NCI-H345 treated with DMSO at 0.1 percent for 48 hours (cell line): ENCODE measurements at regions not wholly inside any gene's neighbourhood (a gene's known extent, or its start where the extent isn't known, plus 50 kb on each side); places are given as distances from the start of the nearest gene placed in this dataset.
"Not testable (repeated sequence)": the region's sequence is repeated elsewhere in the genome, so short reads cannot be mapped to it uniquely, and the experiment has no call there.

Experiments
- DNase-seq: peaks from one replicate; lab custom pipeline; 2025; ENCODE audit not compliant: unreplicated experiment; lab: John Stamatoyannopoulos, UW

DNA sequence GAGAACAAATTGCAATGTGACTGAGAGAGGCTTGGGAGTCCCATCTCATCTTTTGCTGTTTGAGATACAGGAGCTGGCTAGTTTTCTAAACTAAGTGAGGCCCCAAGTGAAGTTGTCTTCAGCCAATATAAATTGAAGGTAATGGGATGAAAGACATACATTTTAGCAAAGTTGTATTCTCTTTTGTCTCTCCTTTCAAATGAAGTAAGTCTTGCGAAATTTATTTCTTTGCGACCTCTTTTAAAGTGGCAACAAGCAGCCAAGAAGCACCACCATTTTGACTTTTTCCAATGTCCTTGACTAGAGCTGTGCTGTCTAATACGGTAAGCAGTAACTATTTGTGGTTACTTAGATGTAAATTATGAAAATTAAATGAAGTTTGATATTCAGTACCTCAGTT, 385.7 kb downstream of the USP25 start:
- no peak for DNase-seq

DNA sequence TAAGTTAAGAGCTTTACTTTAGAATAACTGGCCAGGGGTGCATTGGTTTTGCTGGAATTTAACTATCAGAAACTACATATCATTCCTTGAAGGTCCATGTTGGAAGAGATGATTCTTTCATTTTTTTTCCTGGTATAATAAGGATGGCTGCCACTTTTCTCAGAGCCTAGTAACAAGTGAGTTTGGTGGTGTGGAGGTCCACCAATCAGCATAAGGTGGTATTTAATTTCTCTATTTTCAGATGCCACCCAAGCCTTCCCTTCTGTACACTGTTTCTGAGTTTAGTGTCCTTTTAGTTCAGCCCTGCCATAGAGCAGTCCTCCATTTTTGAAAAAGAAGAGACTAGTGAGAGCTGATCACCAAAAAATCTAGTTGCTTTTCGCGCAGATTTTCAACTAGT, 386.3 kb downstream of the USP25 start:
- DNase-seq, result no peak

DNA sequence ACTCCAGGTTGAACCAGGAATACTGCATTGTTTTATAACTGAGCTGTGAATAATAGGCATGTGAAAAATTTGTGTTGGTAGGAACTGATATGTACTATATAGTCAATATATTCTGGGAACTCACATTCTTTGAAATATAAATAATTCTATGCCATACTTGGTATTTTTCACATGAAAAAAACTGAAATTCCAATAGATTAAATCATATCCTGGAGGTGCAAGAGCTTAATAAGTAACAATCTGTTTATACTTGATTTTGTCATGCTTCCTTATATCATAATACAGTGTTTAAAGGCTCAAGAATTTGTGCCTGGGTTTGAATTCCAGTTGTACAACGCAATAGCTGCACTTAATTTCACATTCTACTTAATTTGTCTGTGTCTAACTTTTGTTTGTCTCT, 387.0 kb downstream of the USP25 start:
- no peak for DNase-seq

DNA sequence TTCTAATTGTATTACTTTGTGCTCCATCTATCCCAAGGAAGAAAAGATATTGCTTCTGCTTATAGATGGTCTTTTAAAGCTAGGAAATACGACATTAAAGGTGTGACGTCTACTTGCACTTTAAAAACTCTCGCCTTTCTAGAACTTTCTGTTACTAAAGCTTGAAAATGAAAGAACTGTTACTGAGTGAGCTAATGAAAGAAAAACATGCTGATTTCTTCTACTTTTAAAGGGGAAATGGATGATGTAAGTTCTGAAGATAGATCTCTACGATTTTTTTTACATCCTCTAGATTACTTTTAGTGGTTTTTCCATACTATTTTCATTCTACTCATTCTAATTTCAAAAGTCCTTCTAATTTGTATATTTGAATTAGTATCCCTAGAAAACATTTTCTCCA, 387.5 kb downstream of the USP25 start:
- DNase-seq, result no peak

DNA sequence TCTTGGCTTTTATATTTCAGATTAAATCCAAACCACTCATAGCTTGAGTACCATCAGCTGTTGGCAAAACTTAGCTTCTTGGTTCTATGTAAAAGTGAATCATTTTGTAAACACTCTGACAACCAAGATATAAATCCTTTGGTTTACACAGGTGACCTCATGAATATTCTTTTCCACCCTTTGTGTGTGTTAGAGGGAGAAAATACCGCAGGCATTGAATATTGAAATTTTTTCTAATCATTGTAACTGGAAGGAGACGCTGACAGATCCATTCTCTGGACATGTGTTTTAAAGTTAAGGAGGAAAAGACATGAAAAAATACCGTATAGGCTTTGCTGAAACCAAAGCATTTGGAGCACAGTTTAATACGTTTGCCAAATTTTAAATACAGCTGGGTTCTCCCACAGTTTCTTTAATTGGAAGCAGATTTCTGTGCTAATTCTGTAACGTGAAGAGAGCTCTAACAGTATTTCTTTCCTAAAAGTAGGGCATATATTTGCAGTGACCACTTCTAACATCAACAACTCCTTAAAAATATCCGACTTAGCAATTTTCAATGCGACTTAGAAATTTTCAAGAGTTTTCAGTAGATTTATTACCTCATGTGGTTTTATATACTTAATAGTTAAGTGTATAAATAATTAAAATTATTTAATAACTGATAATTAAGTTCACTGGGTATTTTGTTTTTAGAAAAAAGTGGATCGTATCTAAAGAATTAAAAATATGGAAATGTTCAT, 388.2 kb downstream of the USP25 start:
- no peak for DNase-seq

DNA sequence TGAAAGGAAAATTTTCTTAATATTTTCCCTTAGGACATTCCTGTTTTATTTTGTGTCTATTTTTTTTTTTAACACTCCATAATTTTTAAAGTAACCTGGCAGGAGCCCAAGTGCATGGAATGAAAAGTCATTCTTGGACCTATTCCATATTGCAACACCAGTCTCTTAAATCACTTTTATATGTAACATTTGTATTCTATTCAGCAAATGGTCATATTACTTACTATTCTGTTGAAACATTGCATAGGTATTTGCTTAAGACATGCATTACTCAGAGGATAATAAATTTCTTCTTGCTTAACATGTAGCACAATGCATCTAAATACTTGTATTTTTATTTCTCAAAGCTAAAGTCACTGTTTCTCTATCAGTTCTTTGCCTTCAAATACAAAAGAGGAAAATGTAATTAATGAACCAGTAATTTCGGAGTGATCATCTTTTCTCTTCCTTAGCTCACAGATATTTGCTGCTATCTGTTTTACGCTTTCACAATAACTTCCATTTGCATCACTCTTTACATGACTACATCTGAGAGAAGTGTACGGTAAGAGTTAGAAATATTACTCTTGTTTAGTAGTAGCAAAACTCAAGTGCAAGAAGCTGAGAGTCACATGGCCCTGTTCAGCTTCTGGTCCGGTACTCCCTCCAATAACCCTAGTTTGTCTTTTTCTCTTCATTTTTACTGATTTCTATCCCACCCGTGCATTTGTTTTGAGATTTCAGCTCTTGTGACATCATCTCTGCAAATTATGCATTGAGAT, 394.8 kb downstream of the USP25 start:
- no peak for DNase-seq

DNA sequence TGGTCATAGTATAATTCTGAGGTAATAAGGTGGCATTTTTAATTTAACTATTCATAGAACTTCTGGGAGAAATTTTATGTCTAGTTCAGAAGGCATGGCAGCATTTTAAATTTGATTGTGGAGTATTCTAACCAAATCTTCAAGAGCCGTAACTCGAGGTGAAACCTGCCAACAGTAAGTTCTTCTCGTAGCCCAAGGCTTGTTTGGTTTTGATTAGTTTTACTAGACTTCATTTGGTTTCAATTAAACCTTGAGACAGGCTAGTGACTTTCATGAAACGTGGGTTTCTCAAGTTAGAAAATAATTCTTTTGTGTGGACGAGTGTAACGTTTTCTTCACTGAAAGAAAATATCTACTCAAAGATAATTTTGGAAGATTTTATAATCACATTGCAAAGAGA, 395.5 kb downstream of the USP25 start:
- no peak for DNase-seq

DNA sequence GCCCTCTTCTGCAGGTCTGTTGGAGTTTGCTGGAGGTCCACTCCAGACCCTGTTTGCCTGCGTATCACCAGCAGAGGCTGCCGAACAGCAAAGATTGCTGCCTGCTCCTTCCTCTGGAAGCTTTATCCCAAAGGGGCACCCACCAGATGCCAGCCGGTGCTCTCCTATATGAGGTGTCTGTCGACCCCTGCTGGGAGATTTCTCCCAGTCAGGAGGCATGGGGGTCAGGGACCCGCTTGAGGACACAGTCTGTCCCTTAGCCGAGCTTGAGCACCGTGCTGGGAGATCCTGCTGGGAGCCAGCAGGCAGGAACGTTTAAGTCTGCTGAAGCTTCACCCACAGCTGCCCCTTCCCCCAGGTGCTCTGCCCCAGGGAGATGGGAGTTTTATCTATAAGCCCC, 402.7 kb downstream of the USP25 start:
- DNase-seq, result not testable (repeated sequence)

DNA sequence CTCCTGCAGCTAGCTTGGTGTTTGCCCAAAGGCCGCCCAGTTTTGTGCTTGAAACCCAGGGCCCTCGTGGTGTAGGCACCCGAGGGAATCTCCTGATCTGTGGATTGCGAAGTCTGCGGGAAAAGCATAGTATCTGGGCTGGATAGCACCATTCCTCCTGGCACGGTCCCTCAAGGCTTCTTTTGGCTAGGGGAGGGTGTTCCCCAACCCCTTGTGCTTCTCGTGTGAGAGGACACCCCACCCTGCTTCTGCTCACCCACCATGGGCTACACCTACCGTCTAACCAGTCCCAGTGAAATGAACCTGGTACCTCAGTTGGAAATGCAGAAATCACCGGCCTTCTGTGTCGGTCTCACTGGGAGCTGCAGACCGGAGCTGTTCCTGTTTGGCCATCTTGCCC, 403.5 kb downstream of the USP25 start:
- DNase-seq, result no peak

DNA sequence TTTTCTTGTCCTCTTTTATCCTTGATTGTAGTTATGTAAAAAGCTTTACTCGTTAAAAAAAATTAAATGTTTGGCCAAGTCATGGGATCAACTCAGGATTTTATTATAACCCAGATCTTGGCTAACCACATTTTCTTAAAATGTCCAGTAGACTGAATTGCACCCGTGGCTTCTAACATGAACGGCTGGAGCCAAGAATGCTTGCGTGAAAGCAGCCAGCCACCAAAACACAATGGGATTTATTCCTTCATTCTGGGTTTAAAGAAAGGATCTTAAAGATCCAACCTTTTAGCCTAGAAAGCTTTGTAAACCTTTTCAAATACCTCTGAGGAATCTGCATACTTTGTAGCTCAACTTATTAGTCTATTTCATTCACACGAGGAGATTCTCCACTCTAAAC, 404.4 kb downstream of the USP25 start:
- DNase-seq, result no peak

DNA sequence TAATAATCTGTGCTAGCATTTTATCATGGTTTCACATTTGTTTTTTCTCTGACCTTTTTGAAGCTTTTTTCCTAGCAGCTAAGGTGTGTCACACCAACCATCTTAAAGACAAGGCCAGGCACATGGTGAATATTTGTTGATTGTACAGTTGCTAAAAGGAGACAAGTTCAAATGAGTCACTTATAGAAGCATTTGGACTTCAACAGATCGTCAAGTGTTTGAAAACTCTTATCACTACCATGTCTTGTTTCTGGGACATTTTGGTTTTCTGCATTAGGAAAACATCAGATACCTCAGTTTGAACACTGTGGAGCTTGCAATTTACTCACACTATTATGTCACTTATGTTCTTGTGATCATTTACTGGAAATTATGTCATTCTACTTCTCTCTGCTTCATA, 407.3 kb downstream of the USP25 start:
- DNase-seq, result no peak

DNA sequence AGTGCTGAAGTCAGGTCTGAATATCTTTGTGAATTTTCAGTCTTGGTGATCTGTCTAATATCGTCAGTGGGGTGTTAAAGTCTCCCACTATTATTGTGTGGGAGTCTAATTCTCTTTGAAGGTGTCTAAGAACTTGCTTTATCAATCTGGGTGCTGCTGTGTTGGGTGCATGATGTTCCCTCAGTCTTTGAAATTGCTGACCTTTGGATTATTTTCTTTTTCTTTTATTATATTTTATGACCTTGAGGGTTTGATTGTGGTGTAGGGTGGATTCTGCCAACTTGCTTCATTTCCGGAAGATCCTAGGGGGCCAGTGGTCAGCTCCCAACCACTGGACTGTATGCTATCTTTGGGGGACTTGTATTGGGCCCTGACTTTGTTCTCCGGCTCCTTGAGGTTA, 415.3 kb downstream of the USP25 start:
- DNase-seq, result no peak

DNA sequence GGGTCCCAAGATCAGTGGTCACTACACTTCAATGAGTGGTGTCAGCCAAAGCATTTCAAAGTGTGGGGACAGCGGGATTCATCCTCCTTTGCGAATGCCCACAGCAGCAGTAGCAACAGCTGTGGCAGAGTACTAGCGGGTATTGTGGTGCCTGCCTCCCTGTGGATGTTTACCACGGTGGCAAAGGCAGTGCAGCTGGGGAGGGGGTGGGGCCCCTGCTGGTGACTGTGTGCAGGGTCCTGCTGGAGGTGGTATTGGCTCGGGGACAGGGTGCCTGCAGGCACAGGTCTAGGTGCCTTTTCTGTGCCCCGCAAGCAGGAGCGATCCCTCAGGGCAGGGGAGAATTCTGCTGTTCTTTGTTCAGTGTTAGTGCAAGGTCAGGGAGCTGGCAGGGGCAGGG, 415.7 kb downstream of the USP25 start:
- no peak for DNase-seq

DNA sequence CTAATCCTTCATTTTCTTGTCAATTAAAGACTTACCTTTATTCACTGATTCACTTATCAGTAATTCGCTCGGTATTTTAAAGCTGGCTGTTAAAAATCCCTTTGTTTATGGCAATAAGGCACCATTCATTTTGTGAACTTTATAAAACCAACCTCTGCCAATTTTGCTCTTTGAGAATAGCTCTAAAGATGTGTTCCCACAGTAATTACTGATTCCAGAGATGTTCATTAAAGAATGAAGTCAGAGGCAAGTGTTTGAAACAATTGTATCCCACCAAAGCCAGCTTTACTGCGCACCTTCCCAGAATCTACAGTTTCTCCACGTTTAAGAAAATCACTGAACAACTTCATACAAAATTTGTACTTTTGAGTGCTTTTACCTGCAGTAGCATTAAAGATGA, 424.5 kb downstream of the USP25 start:
- DNase-seq, result no peak

DNA sequence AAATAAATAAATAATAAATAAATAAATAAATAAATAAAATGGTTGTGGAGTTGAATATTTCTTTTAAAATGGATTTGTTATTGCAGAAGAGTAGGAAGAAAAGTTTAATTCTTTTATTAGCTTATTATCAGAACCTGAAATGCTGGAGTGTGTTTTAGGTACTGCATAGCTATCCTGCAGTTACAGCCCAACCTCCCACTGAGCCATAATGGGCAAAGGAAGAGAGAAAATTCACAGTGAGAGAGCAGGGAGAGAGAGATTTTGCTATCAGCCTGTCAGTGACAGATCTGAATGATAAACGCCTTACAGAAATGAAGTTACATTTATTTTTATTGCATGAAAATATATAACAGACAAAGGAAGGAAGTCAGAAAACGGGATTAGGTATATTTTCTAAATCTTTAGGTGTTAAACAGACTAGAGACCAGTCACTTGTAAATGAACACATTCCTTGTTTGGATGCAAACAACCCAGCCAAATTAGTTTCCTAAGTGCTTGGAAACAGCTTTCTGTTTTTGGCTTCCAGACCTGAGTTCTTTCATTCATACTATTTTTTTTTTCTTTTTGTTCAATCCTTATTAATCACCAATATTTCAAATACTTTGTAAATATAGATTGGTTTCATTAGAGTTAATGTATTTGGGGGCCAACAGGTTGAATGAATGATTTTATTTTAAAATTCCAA, 425.3 kb downstream of the USP25 start:
- no peak for DNase-seq

DNA sequence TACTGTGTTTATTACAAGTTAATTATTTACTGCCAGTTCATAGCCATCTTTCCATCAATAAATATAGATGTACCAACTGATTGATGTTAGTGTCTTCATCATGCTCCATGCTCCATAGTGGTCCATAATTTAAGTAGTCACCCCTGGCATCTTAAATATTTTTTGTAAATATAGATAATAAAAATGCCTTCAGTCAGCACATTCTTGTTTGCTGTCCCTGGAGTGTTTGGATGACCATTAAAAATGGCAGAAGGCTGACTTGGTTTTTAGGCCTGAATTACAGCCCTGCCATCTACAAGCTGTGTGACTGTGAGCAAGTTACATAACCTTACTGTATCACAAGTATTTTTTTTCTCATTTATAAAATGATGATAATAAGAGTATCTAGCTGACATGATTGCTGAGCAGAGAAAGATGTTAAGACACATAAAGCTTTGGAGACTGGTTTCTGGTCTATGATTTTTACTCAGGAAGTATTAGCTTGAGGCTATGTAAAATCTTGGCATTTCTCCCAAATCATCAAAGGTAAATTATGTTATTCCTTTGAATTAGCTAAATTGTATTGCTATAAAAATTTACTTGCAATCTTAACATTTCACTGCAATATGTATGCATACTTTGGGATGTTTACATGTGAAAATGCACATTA, 427.2 kb downstream of the USP25 start:
- DNase-seq, result no peak

DNA sequence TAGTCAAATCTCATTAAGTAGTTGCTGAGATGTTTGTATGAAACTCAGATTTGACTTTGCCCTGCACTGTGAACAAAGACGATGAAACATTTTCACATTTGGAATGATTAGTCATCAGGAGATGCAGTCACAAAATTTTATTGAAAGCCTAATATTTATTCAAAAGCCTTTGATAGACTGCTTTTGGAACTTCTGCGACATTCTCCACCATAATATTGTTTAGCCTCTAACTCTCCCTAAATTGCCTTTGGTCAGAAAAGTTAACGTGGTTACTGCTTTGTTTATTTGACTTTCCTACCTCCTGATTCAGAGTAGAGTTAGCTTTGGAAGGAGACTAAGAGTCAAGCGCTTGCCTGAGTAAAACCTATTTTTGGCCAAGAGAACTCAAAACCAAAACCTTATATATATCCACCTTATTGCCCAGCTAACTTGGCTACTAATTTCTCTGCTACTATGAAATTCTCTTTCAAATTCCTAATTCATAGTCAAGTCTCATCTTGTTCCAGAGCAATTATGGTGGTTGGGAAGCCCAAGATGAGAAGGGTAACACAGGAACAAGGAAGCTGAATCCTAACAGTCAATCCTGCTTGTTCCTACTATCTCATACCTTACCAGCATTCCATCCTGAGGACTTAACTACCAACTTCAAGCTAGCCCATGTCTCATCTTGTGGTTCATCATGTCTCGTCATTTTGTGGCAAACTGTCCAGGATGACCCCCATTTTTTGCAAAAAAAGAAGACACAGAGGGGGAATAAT, 429.6 kb downstream of the USP25 start:
- no peak for DNase-seq

DNA sequence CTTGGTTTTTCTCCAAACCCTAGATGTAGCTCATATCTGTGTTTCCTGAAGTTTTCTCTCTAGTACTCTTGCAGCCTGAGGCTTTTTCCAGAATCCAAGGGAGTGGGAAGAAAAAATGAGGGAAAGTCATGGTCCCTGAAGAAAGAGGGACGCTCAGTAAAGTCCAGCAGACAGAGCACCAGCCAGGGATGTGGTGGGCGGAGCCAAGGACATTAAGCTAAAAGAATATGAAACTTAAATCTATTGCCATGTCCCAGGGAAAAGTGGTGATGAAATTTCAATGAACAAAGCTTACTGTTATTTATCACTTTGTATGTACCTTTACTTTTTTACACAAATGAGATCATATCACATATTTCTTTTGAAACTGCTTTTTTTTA, 430.2 kb downstream of the USP25 start:
- no peak for DNase-seq

DNA sequence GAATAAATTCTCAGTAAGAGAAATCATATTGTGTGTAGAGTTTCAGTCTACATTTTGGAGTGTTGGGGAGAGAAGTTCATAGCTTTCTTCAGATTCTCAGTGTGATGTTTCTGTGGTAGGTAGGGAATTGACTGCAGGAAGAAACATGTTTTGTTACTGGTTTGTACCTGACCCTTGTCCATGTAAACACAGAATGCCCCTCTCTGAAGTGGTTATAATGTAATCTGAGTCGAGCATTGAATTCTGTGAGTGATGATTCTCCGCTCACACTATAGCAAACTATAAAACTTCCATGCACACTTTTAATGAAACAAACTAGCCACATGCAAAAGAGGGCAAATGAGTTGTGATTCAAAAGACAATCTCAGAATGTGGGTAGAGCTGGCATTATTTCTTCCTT, 433.2 kb downstream of the USP25 start:
- no peak for DNase-seq

DNA sequence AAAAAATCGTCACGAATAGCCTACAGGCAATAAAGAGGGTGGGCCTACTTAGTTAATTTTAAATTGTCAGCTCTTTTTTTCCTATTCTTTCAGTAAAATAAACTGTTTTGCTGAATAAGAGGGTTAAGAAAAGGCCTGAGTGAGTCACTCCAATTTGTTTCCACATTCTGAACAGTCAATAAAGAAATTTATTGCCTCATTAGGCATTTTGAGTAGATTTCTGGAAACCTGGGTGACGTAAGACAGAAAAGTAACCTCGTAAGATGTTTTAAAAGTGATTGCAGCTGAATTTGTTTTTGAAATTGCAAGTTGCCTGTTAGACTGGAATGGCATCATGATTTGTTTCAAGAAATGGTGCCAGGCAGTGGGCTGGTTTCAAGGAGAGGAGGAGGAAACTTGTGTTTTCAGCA, 439.3 kb downstream of the USP25 start:
- no peak for DNase-seq

DNA sequence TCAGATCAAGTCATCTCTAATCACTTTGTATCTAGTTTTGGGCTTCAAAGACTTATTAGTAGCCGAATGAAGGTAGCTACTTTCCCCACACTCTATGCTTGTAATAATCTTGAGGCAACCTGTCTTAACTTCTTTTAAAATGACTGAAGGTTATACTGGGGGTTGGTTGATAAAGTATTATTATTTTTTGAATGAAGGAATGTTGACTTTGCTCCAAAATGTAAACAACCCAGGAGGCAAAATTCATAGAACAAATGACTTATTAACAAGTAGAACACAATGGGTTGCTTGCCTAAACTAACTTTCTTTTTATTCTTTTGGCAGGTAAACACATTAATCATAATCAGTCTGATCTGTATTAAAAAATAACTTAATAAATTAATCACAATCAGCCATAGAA, 440.0 kb downstream of the USP25 start:
- no peak for DNase-seq
